NCI-H345 treated with DMSO at 0.1 percent for 48 hours (cell line): ENCODE measurements at regions not wholly inside any gene's neighbourhood (a gene's known extent, or its start where the extent isn't known, plus 50 kb on each side); places are given as distances from the start of the nearest gene placed in this dataset.

Source experiments
- DNase-seq: peaks from one replicate; lab custom pipeline; 2025; ENCODE audit not compliant: unreplicated experiment; lab: John Stamatoyannopoulos, UW

DNA sequence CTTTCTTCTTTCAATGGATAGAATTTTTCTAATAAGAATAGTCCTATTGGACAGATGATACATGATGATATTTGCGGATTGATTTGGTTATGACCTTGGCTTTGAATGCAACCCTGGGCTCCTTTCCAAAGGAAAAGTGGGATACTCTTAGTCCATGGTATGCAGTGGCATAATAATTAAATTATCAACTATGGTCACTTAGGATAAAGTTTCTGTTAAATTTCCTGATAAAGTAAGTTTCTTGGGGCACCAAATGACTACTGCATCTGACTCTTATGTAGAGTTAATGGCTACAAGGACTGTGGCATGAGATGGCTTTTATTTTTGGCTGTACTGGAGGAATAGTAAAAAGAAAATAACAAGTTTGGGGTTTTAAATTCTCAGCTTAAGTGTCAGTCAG, 126.7 kb downstream of the QPCT start:
- DNase-seq: no peak

DNA sequence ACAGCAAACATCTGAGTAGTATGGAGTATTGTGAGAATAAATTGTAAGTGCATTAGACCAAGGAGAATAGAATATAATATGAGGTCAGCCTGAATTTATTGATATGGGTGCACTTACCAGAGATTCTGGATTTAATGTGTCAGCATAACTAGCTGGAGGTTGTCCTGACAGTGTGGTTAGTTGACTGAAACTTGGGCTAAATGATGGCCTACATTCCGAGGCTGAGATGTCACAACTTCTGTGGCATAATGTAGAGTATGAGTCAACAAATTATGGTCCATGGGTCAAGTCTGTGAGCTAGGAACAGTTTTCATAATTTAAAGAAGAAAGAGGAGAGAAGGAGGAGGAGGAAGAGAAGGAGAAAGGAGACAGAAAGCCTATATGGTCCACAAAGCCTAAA, 127.6 kb downstream of the QPCT start:
- DNase-seq: no peak

DNA sequence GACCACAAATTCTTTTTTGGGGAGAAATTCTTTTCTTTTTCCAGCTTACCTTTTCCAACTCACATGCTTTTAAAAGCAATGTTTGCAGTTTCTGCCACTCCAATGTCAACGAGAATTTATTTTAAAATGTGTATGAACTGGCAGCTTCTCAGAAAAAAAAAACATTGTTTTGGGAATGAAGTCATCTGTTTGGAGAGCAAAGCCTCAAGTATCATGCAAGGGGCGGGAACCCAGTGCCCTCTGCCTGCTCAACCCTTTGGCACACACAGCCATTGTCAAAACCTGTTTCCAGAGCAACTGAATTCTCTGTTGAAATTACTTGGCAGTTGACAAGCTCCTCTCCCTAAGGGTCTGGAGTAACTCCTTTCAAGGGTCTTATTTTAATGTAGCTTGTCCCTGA, 128.5 kb downstream of the QPCT start:
- DNase-seq: peak; percentile 62

DNA sequence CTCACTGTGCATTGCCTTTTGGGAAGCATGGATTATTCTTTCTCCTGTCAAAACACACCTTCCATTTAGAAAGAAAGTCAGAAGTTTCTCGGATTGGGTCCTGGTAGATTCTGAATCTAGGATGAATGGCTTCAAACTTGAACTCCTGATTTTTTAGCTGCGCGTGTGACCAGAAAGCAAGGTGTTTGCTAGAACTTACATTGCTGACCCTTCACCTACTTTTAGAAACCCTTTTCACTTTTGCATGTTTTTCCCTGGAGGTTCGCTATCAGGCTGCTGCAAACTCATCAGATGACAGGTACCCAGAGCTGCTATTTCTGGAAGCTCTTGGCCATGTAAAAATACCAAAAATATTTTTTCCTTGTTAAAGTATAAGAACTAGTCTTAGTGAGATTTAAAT, 132.0 kb downstream of the QPCT start:
- no peak for DNase-seq

DNA sequence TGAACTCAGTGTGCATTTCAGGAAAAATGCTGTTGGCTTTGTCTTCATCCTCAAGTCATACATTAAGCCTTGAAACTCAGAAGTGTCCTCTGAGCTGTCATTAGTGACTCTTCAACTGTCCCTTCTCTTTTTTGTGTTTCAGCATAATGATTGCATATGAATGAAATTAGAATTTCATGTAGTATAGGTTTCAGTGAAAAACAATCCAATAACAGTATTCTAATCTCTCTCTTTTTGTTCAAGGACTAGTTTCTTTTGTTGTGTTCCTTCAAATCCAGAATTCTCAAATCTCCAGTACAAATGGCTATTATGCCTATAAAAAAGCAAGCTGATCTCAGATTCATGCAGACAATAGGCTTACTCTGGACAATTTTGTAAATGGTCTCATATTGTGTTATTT, 133.5 kb downstream of the QPCT start:
- DNase-seq: no peak

DNA sequence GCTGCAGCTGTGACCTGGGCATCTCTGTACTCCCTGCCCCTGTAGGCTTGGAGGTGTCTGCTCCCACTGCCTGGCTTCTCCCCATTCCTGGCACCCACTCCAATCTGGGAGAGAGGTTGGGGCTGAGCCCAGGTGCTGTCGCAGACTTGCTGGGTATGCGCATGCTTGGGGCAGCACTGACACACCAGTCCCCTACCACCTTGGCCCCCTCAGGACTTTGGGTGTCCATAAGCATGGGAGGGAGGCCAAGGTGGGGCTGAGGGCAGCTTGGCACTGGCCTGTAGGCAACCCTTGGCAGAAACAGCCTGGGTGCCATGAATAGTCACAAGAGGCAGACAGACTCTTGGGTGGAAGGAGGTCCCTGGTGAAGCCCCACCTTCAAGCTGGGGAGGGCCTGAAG, 136.8 kb downstream of the QPCT start:
- DNase-seq: no peak

DNA sequence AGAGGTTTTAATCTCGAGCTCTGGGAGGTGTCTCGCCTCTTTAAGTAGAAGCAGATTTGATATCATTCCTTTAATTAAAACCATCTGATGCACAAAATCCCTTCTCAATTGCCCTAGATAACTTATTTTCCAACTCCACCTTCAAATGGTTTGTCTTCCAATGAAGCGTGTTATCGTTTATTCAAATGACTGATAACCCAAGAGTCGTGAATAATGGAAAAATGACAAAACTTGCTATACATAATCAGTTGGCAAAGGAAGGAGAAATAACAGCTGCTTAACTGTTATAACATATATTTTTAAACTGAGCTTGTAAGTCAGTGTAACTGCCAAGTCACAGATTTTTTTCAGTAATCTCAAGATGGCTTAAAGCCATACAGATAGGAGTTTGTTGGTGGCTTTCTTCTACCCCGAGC, 144.6 kb downstream of the QPCT start:
- no peak for DNase-seq

DNA sequence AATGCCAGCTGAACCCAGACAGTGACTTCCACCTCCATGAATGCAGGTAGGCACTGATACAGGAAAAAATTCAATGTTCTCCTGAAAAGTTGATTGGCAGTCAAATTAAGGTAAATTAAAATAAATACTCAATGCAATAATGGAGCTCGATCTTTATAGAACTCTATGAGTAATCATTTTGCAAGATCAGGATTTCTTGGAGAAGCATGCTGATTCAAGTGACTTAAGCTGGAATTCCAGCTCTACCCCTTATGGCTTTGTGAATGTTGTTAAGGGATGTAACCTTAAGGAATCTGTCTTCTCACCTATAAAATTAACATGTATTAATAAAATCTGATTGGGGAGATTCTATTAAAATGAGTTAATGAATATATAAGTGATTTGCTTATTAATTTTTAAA, 145.1 kb downstream of the QPCT start:
- DNase-seq: no peak

DNA sequence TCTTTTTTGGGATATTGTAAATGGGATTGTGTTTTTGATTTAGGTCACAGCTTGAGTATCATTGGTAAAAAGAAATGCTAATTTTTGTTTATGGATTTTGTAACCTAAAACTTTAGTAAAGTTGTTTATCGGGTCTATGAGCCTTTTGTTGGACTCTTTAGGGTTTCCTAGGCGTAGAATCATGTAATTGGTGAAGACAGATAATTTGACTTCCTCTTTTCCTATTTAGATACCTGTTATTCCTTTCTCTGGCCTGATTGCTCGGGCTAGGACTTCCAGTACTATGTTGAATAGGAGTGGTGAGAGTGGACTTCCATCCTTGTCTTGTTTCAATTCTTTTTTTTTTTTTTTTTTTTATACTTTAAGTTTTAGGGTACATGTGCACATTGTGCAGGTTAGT, 149.0 kb downstream of the QPCT start:
- DNase-seq: no peak

DNA sequence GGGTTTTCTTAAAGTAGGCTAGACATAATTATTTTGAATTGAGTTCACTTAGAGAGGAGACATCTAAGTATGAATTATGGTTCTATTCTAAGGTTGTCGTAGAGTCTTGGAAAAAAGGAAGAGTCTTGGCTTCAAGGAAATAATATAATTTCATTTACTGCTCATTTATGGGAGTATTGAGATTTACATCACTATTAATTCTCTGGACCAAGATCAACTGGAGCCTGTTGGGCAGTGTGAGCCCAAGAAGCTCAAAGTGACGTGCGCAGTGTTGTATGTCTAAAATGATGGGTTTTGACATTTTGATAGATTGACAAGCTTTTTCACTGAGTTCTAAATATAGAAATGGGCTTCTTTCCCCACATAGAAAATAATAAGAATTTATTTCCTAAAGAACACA, 154.7 kb downstream of the QPCT start:
- DNase-seq: no peak

DNA sequence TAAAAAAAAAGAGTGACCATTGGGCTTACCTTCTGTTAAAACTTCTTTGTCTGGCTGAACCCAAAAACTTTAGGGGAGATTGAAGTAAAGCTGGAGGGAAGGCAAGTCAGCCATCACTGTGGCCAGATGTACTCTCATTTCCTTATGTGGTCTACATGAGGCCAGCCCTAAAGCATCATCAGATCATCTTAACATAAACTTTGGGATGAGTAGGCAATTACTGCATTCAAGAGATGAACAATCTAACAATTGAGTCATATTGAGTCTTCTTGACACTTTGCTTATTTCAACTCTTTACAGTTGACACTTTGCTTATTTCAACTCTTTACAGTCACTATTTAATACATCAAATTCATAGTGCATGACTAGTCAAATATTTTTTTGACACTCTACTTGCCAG, 155.6 kb downstream of the QPCT start:
- no peak for DNase-seq

DNA sequence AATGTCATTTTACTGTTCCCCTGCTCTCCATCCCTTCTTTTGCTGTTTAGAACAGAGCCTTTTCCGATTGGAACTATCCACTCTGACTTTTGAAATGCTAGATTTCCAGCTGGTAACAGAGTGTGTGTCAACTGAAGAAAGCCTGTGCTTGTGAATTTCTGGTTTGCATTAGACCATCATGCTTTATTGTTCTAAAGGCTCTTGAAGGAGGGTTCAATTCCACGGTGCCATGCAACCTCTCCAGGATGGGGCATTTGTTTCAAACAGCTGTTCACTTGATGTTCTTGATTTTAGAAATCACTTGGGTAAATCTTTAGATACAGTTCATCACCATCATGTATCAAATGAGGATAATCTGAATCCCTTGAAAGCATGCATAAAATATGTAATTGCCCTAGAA, 156.7 kb downstream of the QPCT start:
- DNase-seq: peak; percentile 40

DNA sequence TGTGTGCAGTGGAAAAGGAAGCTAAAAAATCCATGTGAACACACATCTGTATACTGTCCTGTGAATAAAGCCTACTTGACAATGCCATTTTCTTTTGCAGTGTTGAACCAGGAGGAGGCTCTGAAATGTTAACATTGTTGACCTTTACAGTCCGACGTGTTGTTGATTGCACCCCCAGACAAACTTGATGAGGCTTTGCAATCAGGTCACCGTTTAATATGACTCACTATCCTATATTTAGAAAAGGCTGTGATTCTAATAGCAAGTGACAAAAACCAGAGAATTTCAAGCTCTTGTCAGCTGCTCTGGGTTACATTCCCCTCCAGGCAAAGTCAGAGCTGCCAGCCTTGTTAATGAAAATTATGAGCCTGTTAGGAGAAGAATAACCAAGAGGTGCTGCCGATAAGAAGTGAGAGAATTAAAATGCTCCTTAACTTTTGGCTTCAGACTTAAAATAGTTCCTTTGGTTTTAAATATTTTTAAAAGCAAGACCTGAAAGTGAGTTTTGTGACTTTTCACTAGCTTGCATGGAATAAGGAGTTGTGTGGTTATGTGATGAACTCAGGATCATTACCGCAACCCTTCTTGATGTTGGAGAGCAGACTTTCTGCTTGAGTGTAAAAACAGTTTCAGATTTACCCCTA, 162.1 kb downstream of the QPCT start:
- DNase-seq: no peak

DNA sequence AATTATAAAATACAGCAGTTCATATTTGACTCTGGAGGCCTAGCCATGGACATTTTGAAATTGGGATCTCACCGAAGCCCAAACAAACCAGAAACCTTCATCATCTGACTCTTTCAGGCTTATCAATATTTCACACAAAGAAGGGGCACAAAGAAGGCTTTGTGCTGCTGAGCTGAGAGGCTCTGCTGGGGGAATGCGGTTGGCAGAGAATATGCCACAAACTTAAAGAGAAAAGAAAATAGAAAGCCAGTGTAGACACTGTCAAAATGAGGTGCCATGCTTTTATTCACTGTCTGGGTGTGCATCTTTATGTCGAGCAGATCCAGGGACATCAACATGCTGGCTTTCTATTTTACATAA, 162.6 kb downstream of the QPCT start:
- DNase-seq: no peak

DNA sequence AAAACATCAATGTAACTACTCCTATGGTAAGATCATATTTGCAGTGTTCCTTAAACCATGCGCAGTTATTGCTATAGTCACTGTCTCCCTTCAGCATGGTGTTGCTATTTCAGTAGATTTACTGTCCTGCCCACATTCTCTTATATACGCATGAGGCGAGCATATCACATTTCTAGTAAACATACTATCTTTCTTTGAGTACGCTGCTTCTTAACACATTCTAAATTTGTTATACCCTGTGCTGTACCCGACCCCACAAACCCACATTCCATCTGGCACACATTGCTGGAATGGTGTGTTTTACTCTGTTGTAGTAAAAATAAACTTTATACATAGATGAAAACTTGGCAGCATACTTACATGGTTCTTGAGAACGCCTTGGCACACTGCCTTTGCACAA, 163.3 kb downstream of the QPCT start:
- DNase-seq: no peak

DNA sequence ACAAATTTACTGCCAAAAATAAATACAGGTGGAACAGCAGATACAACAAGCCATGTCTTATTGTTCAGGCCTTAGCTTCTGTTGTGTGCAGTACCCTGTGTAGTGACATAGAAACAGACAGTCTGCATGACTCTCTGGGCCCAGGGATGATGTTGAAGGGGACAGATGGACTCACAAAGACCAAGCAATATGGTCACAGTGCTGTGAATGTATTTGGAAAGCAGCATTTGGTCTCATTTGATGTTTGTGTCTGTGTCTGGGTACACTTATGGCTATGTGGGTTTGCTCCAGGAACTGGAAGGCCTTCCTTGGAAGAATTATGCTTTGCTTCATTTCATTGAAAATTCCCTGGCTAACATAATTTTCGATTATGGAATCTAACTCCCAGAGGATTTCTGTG, 158.5 kb downstream of the CDC42EP3 start:
- DNase-seq: no peak

DNA sequence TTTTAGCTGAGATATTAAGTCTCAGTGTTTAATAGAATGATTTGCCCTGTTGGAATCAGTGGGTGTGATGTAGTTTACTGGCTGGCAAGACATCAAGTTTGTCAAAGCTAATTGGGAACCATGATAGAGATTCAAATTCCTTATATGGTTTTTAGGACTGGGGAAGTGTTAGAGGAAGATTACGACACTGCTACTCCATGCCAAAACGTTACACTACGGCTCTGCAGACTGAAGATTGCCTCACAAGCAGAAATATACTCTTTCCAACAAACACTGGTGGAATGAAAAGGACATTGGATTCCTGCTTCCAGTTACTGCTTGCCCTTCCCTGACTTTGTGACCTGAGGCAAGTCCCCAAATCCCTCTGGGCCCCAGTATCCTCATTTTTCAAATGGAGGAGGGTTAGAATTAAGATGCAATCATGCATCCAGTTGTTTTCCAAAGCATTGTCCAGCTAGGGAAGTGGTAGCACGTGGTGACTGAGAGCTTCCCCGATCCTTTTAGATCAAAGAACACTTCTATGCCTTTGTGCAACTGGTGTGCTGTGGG, 147.6 kb downstream of the CDC42EP3 start:
- no peak for DNase-seq

DNA sequence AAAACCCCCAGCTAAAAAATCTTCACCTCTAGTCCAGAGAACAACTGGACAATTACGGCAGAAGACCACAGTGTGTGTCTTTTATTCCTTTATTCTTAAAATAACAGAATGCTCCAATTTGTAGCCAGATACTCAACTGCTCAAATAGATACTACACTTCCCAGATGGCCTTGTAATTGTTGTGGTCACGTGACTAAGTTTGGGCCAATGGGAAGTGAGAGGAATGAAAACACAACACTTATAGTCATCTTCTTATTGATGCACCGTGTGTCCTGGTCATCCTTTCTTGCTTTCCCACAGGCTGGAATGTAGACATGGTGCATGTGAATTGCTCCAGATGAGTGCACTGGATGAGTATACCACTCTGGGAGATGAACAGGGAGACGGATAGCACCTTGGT, 145.1 kb downstream of the CDC42EP3 start:
- DNase-seq: no peak

DNA sequence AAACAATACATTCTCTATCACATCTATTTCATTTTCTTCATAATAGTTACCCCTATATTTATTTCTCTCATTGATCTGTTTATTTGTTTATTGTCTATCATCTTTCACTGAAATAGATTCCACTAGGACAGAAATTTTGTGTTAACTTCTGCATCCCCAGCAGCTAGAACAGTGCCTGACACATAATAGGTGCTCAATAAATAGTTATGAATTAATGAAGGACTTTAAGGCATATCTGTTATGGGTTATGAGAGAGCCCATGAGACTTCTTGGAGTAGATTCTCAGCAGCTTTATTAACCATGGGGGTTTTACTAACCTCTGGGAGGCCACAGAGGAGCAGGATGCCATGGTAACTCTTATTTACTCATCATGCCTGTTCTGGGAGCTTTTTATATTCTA, 144.6 kb downstream of the CDC42EP3 start:
- DNase-seq: no peak

DNA sequence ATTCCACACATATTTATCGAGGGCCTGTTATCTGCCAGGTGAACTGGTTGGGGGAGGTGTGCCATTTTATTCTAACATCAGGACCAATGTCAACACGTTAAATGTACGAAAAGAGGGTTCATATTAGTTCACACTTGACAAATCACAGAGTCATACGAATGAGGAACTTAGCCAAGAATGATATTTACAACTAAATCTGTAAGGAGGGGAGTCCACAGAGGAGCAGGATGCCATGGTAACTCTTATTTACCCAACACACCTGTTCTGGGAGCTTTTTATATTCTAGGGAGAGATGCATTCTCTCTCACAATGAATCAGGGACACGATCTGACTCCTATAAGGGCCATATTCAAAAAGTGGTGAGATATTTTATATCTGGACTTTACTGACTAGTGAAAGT, 144.1 kb downstream of the CDC42EP3 start:
- DNase-seq: peak; percentile 6

DNA sequence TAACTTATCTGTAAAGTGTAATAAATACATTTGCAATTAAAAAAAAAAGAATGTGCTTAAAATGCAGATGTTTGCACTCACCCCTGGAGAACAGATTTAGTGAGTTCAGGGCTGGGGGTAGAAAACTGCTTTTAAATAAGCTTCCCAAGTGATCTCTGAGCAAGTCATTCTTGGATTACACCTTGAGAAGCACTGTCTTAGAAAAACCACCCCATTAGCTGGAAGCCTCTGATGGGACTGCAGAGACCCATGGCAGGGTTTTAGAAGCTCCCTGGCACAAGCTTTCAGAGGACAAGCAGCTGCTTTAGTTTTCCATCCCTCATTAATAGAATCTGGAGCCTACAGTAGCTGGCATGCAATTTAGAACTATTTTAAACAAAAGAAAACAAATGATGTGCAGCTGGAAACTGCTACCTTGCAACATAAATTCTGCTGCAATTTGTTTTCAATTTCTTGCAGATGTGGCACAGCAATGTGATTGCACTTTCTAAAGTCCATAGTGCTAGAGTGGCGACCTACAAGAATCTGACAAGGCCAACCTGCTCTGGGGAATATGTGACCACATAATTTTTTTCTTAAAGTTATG, 141.5 kb downstream of the CDC42EP3 start:
- no peak for DNase-seq

DNA sequence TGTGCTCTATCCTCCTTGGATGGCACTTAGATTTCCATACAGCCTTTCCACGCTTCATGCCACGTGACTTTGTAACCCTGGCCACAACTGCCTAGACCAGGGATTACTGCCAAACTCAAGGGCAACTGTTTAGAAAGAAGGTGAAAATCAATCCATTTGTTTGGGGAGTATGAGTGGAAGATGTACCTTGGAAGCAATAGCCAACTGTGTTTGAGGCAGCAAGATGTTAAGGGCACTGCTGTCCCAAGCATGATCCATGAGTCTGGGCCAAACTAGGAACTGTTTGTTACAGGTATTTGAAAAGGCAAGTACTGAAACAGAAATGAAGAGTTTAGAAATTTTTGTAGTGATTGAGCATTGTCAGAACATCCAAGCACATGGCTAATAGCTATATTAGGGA, 138.9 kb downstream of the CDC42EP3 start:
- DNase-seq: no peak

DNA sequence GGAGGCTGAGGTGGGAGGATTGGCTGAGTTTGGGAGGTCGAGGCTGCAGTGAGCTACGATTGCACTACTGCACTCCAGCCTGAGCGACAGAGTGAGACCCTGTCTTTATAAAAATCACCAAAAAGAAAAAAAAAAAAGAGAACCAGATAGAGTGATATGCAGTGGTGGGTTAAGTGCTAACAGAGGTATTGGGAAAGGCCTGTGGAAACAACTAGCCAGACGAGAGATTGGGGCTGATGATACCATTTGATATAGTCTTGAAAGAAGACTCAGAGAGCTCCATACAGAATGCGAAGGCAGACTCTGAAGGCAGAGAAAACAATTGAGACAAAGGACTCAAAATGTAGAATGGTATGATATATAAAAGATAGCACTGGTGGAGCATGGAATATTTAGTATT, 134.1 kb downstream of the CDC42EP3 start:
- DNase-seq: no peak
